Hepatocyte (in vitro differentiated cells): ENCODE measurements at regions not wholly inside any gene's neighbourhood (a gene's known extent, or its start where the extent isn't known, plus 50 kb on each side); places are given as distances from the start of the nearest gene placed in this dataset.

Experiments
- CTCF ChIP-seq: fragments of 200-600 bp; sonication (generic); IDR thresholded peaks from 2 replicates; pipeline ENCODE4 v1.5.1; 2016; ENCODE audit warnings: antibody characterized with exemption, mild to moderate bottlenecking; ENCODE audit not compliant: poor library complexity
- EZH2 ChIP-seq: fragments of 200-600 bp; sonication (generic); IDR thresholded peaks from 2 replicates; pipeline ENCODE4 v1.6.1; 2016; ENCODE audit warnings: antibody characterized with exemption, mild to moderate bottlenecking, borderline replicate concordance

GRCh38 chr2:183488421-183488820 lies 364.2 kb downstream of the NUP35 start:
- TF ChIP-seq EZH2: no peak
- no peak for TF ChIP-seq CTCF
